LNCaP clone FGC (cell line): ENCODE measurements at regions not wholly inside any gene's neighbourhood (a gene's known extent, or its start where the extent isn't known, plus 50 kb on each side); places are given as distances from the start of the nearest gene placed in this dataset.

ENCODE experiments used
- DNase-seq: peaks from one replicate; pipeline ENCODE4 v3.0.0-alpha.2; 2011; ENCODE audit warnings: low read depth
- H3K4me3 ChIP-seq: 2 replicates; pipeline ENCODE4 v1.5.1; 2011; ENCODE audit warnings: mild to moderate bottlenecking, low read depth, low read length, control low read depth
- TF ChIP-seq, protein P1 (sequence below): IDR thresholded peaks from 2 replicates; pipeline ENCODE4 v1.5.1; 2012; ENCODE audit warnings: mild to moderate bottlenecking; ENCODE audit not compliant: control insufficient read depth, insufficient read depth; ENCODE audit errors: extremely low read depth

DNA sequence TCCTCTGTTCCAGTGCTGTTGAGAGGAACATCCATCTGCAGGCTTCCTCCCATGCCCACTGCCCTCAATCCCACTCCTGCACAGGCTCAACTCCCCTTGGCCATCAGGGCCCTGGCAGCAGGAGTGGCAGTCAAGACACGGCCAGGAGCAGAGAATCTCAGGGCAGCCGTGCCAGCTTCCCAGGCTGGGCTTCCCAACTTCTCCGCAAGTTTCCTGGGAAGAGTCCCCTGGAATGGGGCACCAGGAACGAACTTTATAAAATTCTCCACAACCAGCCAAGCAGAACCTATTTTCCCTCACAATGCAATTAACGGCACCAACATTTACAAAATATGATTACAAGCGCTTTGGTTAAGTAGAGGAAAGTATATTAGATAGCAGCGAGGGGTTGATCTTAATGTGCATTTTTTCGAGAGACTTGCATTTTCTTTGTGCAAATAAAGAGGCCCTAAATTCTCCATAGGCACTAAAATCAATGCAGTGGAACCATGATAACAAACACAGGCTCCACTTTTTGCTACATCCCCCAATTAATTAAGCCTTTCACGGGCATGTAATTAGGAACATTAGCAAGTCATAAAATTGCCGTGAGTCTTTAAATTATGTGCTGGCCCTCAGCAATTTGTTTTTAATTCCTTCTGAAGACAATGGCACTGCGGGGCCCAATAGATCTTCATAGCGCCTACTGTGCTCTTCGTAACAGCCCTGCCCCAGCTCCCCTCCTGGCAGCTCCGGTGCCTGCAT lies 99.9 kb upstream of the LHX1 start:
- no peak overlapping the region for H3K4me3 ChIP-seq
- no peak for DNase-seq
- TF ChIP-seq, protein P1, sequence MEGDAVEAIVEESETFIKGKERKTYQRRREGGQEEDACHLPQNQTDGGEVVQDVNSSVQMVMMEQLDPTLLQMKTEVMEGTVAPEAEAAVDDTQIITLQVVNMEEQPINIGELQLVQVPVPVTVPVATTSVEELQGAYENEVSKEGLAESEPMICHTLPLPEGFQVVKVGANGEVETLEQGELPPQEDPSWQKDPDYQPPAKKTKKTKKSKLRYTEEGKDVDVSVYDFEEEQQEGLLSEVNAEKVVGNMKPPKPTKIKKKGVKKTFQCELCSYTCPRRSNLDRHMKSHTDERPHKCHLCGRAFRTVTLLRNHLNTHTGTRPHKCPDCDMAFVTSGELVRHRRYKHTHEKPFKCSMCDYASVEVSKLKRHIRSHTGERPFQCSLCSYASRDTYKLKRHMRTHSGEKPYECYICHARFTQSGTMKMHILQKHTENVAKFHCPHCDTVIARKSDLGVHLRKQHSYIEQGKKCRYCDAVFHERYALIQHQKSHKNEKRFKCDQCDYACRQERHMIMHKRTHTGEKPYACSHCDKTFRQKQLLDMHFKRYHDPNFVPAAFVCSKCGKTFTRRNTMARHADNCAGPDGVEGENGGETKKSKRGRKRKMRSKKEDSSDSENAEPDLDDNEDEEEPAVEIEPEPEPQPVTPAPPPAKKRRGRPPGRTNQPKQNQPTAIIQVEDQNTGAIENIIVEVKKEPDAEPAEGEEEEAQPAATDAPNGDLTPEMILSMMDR, result no peak

DNA sequence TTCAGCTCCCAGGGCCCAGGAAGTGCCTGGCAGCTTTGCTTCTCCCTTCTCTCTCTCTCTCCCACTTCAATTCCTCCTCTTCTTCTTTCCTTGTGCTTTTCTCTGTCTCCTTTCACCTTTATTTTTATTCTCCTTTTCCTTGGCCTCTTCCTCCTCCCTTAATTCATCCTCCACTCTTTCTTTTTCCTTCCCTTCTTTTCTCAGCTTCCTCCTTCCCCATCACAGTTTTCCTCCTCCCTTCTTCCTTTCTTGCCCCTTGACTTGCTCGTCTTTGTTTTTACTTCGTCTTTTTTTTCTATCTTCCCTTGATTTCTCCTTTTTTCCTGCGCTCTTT lies 99.4 kb upstream of the LHX1 start:
- no peak for DNase-seq
- TF ChIP-seq, protein P1, result no peak
- H3K4me3 ChIP-seq, result no peak overlapping the region

DNA sequence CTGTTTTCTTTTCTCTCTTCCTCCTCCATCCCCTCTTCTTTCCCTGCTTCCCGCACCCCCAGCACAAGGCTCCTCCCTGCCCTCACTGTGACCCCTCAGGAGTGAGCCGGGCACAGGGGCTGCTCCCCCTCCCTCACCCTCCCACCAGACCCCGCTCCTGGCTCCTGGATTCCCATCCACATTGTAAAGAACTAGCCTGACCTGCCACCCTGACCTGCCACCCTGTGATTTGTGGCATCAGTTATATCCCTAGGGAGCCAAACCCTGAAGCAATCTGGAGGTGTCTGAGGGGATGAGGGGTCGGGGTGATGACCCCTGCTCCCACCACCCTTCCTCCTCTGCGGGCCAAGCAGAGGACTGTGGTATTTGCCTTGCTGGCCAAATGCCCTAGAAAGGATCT lies 98.0 kb upstream of the LHX1 start:
- TF ChIP-seq, protein P1, result no peak
- H3K4me3 ChIP-seq, result no peak overlapping the region
- no peak for DNase-seq

DNA sequence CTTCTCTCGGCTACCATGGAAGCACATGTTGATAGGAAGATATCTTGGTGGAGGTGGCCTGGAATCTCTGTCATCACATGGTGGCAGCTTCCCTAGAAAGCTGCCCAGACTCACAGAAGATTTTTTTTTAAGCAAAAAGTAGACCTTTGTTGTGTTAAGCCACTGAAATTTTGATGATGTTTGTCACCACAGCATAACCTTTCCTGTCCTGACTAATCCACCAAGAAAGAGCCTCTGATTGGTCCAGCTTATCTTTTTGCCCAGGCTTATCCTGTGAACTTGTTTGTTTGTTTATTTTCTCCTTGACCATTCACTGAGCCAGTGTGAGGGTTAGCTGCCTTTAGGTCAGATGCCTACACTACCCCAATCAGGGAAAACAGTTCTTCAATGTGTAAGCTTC lies 96.5 kb upstream of the LHX1 start:
- no peak overlapping the region for H3K4me3 ChIP-seq
- no peak for DNase-seq
- TF ChIP-seq, protein P1, result no peak

DNA sequence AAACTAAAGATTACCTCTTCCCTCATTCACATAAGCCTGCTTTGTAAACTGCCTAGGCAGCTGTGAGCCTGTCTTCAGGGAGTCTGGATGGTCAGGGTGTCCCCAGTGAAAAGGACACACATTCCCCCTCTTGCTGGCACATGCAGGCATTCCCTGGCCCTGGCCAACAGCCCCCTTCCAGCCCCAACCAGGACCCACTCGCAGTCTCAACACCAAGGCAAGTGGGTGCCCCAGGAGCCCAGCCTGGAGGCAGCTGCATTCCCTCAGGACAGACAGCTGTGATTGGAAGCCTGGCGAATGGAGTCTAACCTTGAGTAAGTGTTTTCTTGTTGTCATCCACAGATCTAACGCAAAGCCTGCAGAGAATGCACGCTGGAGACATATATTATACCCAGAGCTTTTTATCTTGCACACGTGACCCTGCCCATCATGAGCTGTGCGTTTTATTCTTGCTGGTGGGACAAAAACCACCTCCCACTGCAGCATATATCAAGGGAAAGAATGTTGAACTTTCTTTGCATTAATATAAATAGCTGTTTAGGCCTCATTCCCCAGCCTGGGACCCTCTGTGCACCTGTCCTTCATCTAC lies 95.0 kb upstream of the LHX1 start:
- no peak for DNase-seq
- no peak overlapping the region for H3K4me3 ChIP-seq
- TF ChIP-seq, protein P1, result no peak

DNA sequence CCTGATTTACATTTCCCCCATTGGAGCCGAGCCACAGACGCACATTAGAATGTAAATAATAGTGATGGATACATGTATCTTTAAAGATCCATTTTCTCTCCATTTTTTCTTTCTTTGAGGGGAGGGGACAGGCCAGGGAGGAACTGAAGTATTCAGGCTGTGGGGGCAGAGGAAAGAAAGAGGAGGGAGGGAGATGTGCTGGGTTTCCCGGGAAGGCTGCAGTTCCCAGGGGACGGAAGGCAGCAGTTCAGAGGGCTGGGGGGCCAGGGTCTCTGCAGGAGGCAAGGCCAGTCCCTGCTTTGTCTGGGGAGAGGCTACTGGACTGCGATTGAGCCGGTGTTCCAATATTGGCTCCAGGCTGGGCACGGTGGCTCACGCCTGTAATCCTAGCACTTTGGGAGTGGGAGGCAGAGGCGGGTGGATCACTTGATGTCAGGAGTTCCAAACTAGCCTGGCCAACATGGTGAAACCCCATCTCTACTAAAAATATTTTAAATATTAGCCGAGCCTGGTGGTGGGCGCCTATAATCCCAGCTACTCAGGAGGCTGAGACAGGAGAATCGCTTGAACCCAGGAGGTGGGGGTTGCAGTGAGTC lies 94.2 kb upstream of the LHX1 start:
- DNase-seq, result no peak
- H3K4me3 ChIP-seq, result no peak overlapping the region
- TF ChIP-seq, protein P1, result no peak
